ENCODE measurements at regions not wholly inside any gene's neighbourhood (a gene's known extent, or its start where the extent isn't known, plus 50 kb on each side); places are given as distances from the start of the nearest gene placed in this dataset.

DNA sequence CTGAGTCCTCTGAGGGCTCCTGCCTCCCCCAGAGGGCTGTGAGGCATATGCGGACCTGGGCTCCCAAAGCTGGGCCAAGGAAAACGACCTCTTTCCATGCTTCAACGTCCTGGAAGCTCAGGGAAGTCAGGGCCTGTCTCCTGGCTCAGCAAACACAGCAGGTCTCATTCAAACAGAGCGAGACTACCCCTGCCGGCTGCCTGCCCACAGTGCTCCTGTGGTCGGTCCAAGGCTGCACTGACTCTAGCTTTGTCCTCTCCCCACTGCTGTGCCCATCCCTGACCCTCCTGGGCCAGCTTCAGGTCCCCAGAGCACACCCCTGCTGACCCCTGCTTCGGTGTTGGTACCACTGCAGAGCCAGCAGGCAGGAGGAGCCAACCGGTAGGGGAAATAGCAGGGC is 79.6 kb downstream of the PDCL3 start:
- Histone ChIP-seq H3K4me2 (ENCODE audit: low read depth, low read length) (no peak overlapping the region), H3K9ac (ENCODE audit: low read length) (no peak overlapping the region), H3K9me3 (replicated peaks; ENCODE audit: insufficient read depth, low read length) (no peaks in the 10 kb centered on the region), H3K27me3 (replicated peaks; ENCODE audit: insufficient read depth, low read length) (no peaks in the 10 kb centered on the region), H3K9me2 (replicated peaks; ENCODE audit: insufficient read depth, low read length) (no peaks in the 10 kb centered on the region), H3K4me1 (ENCODE audit: low read length) (no peaks in the 10 kb centered on the region), H3K27ac (ENCODE audit: low read length) (no peak overlapping the region), H3K36me3 (replicated peaks; ENCODE audit: insufficient read depth, low read length) (no peaks in the 10 kb centered on the region), H3K4me3 (ENCODE audit: low read length) (no peak overlapping the region), H3K79me2 (ENCODE audit: low read length) (no peaks in the 10 kb centered on the region), H4K20me1 (ENCODE audit: insufficient read depth, low read length) (no peaks in the 10 kb centered on the region), H3F3A (ENCODE audit: insufficient read depth, low read length) (no peaks in the 10 kb centered on the region), H2AFZ (ENCODE audit: low read length) (no peak overlapping the region)
- no peak for DNase-seq
- TF ChIP-seq, protein P1, sequence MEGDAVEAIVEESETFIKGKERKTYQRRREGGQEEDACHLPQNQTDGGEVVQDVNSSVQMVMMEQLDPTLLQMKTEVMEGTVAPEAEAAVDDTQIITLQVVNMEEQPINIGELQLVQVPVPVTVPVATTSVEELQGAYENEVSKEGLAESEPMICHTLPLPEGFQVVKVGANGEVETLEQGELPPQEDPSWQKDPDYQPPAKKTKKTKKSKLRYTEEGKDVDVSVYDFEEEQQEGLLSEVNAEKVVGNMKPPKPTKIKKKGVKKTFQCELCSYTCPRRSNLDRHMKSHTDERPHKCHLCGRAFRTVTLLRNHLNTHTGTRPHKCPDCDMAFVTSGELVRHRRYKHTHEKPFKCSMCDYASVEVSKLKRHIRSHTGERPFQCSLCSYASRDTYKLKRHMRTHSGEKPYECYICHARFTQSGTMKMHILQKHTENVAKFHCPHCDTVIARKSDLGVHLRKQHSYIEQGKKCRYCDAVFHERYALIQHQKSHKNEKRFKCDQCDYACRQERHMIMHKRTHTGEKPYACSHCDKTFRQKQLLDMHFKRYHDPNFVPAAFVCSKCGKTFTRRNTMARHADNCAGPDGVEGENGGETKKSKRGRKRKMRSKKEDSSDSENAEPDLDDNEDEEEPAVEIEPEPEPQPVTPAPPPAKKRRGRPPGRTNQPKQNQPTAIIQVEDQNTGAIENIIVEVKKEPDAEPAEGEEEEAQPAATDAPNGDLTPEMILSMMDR (IDR thresholded peaks at IDR 0.05; ENCODE audit: low read length), result no peak
- TF ChIP-seq EZH2 (optimal IDR thresholded peaks at IDR 0.05; ENCODE audit: low read depth, low read length) (no peak), EZH2phosphoT487 (IDR thresholded peaks at IDR 0.05; ENCODE audit: low read length) (no peak)

DNA sequence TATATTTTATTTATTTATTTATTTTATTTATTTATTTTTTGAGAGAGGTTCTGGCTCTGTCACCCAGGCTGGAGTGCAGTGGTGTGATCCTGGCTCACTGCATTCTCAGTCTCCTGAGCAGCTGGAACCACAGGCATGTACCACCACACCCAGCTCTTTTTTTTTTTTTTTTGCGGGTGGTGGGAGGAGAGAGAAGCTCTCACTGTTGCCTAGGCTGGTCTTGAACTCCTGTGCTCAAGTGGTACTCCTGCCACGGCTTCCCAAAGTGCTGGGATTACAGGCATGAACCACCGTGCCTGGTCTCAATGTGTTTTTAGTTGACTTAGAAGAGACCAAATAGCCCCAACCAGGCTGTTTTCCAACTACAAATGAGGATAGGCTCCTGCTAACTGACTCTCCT is 80.7 kb downstream of the PDCL3 start:
- Histone ChIP-seq H3K4me2 (ENCODE audit: low read depth, low read length) (no peak overlapping the region), H3K9me3 (replicated peaks; ENCODE audit: insufficient read depth, low read length) (no peaks in the 10 kb centered on the region), H3K9me2 (replicated peaks; ENCODE audit: insufficient read depth, low read length) (no peaks in the 10 kb centered on the region), H3K79me2 (ENCODE audit: low read length) (no peaks in the 10 kb centered on the region), H3K27me3 (replicated peaks; ENCODE audit: insufficient read depth, low read length) (no peaks in the 10 kb centered on the region), H3K9ac (ENCODE audit: low read length) (no peak overlapping the region), H3K4me1 (ENCODE audit: low read length) (no peaks in the 10 kb centered on the region), H3K27ac (ENCODE audit: low read length) (no peak overlapping the region), H4K20me1 (ENCODE audit: insufficient read depth, low read length) (no peaks in the 10 kb centered on the region), H3F3A (ENCODE audit: insufficient read depth, low read length) (no peaks in the 10 kb centered on the region), H2AFZ (ENCODE audit: low read length) (no peak overlapping the region), H3K4me3 (ENCODE audit: low read length) (no peak overlapping the region), H3K36me3 (replicated peaks; ENCODE audit: insufficient read depth, low read length) (no peaks in the 10 kb centered on the region)
- TF ChIP-seq, protein P1 (IDR thresholded peaks at IDR 0.05; ENCODE audit: low read length), result no peak
- TF ChIP-seq EZH2 (optimal IDR thresholded peaks at IDR 0.05; ENCODE audit: low read depth, low read length), result no peak
- TF ChIP-seq EZH2phosphoT487 (IDR thresholded peaks at IDR 0.05; ENCODE audit: low read length), result no peak
- no peak for DNase-seq

DNA sequence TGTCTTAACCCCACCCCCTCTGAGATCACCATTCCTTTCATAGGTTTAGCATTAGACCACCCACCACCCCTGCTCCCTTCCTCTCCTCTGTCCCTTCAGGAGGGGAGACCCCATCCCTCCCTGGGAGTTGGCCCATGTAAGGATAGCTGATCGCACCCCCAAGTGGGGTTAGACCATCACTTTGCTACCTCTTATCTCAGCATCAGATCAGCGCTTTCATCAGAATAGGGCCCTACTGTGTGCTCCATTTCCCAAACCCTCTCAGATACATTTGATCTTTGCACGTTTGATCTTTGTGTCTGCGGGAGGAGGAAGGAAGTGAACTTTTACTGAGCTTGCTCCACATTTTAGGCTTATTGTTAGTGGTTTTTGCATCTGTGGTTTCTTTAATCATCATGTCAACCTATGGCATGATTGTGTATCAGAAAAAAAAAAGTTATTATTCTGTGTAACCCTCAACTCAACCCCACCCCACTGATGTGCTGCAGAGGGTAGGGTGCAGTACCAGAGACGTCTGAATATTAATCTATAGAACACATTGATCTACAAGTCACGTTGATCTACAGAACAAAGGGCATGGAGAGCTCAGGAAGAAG is 81.2 kb downstream of the PDCL3 start:
- H3K27me3 ChIP-seq (replicated peaks; ENCODE audit: insufficient read depth, low read length), result no peaks in the 10 kb centered on the region
- H3K36me3 ChIP-seq (replicated peaks; ENCODE audit: insufficient read depth, low read length), result no peaks in the 10 kb centered on the region
- TF ChIP-seq, protein P1 (IDR thresholded peaks at IDR 0.05; ENCODE audit: low read length), result no peak
- no peak for TF ChIP-seq EZH2phosphoT487 (IDR thresholded peaks at IDR 0.05; ENCODE audit: low read length)
- no peak for TF ChIP-seq EZH2 (optimal IDR thresholded peaks at IDR 0.05; ENCODE audit: low read depth, low read length)
- H4K20me1 ChIP-seq (ENCODE audit: insufficient read depth, low read length), result no peaks in the 10 kb centered on the region
- no peaks in the 10 kb centered on the region for H3K4me1 ChIP-seq (ENCODE audit: low read length)
- H3K79me2 ChIP-seq (ENCODE audit: low read length), result no peaks in the 10 kb centered on the region
- no peak overlapping the region for H3K27ac ChIP-seq (ENCODE audit: low read length)
- no peak overlapping the region for H3K9ac ChIP-seq (ENCODE audit: low read length)
- H2AFZ ChIP-seq (ENCODE audit: low read length), result no peak overlapping the region
- H3K4me3 ChIP-seq (ENCODE audit: low read length), result no peak overlapping the region
- no peak for DNase-seq
- no peaks in the 10 kb centered on the region for H3F3A ChIP-seq (ENCODE audit: insufficient read depth, low read length)
- no peak overlapping the region for H3K4me2 ChIP-seq (ENCODE audit: low read depth, low read length)
- no peaks in the 10 kb centered on the region for H3K9me2 ChIP-seq (replicated peaks; ENCODE audit: insufficient read depth, low read length)
- no peaks in the 10 kb centered on the region for H3K9me3 ChIP-seq (replicated peaks; ENCODE audit: insufficient read depth, low read length)

All from MM.1S (cell line).